ENCODE measurements at regions not wholly inside any gene's neighbourhood (a gene's known extent, or its start where the extent isn't known, plus 50 kb on each side); places are given as distances from the start of the nearest gene placed in this dataset.

DNA sequence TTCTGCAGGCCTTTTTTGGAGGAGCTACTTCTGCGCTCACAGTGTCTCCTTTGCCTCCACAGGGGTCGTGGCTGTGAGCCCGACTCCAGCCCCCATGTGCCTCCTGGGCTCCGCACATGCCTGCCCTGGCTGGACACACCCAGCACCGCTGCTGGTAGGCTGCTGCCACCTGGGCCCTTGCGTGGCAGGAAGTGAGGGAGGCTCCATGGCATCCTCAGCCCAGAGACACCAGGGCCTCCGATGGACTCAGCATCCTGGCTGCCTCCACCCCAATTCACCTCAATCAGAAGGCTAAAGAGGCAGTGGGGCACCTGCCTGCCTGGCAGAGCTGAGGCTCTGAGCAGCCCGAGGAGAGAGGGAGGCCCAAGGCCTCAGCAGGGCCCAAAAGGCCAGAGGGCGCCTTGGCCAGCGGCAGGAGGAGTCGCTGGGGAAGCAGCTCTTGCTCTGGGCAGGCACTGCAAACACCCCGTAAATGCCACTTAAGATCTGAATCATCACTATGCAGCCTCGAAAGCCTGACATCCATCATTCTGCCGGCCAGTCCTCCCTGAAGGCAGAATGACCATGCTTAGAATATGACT lies 68.3 kb upstream of the OTOS start:
- WGBS (ENCODE audit: insufficient coverage, insufficient read length) = no CpG with 5 or more reads among the region's 14 CpGs
- no peak for DNase-seq (ENCODE audit: low read depth, low spot score)
- H3K27me3 ChIP-seq (ENCODE audit: control insufficient read depth, insufficient read depth, low read length) = no peaks in the 10 kb centered on the region
- H3K9me3 ChIP-seq (ENCODE audit: control insufficient read depth, insufficient read depth, low read length) = no peaks in the 10 kb centered on the region
- no peaks in the 10 kb centered on the region; the same call in 1 of the 2 replicates for H3K36me3 ChIP-seq (ENCODE audit: control insufficient read depth, insufficient read depth, low read length)
- no peak overlapping the region for H3K27ac ChIP-seq (ENCODE audit: low read length)
- H3K4me1 ChIP-seq (ENCODE audit: control insufficient read depth, insufficient read depth, low read length) = peaks cover 6% of the 10 kb centered on the region; the same call in 1 of the 2 replicates
- H3K4me3 ChIP-seq (ENCODE audit: low read length) = no peak overlapping the region

- DNase-seq (ENCODE audit: low read depth, low spot score) = no peak
- no peaks in the 10 kb centered on the region; the same call in 1 of the 2 replicates for H3K36me3 ChIP-seq (ENCODE audit: control insufficient read depth, insufficient read depth, low read length)
- no peaks in the 10 kb centered on the region for H3K27me3 ChIP-seq (ENCODE audit: control insufficient read depth, insufficient read depth, low read length)
- H3K27ac ChIP-seq (ENCODE audit: low read length) = no peak overlapping the region
- H3K4me1 ChIP-seq (ENCODE audit: control insufficient read depth, insufficient read depth, low read length) = peaks cover 6% of the 10 kb centered on the region; the same call in 1 of the 2 replicates
- H3K4me3 ChIP-seq (ENCODE audit: low read length) = no peak overlapping the region
- no CpG with 5 or more reads among the region's 9 CpGs for WGBS (ENCODE audit: insufficient coverage, insufficient read length)
- H3K9me3 ChIP-seq (ENCODE audit: control insufficient read depth, insufficient read depth, low read length) = no peaks in the 10 kb centered on the region
These were observed 69.0 kb upstream of the OTOS start for GRCh38 chr2:240209493-240209892.

DNA sequence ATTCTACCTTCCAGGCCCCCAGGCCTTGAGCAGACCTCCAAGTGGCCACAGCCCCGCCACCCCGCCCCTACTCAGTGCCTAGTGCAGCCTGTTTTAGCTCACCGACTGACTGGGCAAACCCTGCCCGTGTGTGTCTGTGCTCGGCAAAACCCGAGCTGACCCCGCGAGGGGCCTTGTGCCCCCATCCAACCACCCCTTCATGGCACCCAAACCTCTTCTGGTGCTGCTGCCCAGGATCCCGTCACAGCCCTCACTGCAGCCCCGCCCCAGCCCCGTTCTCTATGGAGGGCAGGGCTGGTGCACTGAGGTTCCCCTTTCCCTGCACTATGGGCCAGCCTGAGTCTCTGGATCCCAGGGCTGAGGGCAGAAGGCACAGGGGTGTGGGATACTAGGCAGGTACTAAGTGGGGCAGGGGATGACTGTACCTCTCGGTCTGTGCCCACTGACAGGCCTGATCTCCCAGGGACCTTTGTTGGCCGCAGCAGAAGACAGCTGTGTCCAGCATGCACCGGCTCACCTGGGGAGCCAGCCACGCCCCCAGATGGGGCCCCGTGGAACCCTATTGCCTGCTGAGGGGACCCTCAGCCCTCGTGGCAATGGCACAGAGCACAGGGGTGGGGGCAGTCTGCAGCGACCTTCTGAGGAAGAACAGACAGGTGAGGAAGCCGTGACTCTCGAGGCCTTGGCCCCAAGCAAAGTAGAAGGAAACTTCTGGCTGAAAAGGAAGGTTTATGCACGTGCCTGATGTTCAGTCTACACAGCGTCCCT lies 69.9 kb upstream of the OTOS start:
- H3K4me3 ChIP-seq (ENCODE audit: low read length) = no peak overlapping the region
- no peak overlapping the region for H3K27ac ChIP-seq (ENCODE audit: low read length)
- no peak for DNase-seq (ENCODE audit: low read depth, low spot score)
- H3K9me3 ChIP-seq (ENCODE audit: control insufficient read depth, insufficient read depth, low read length) = no peaks in the 10 kb centered on the region
- H3K27me3 ChIP-seq (ENCODE audit: control insufficient read depth, insufficient read depth, low read length) = no peaks in the 10 kb centered on the region
- no CpG with 5 or more reads among the region's 22 CpGs for WGBS (ENCODE audit: insufficient coverage, insufficient read length)
- H3K36me3 ChIP-seq (ENCODE audit: control insufficient read depth, insufficient read depth, low read length) = no peaks in the 10 kb centered on the region; the same call in 1 of the 2 replicates
- peaks cover 1% of the 10 kb centered on the region; the same call in 1 of the 2 replicates for H3K4me1 ChIP-seq (ENCODE audit: control insufficient read depth, insufficient read depth, low read length)

- WGBS (ENCODE audit: insufficient coverage, insufficient read length) = no CpG with 5 or more reads among the region's 8 CpGs
- Histone ChIP-seq H3K27me3 (ENCODE audit: control insufficient read depth, insufficient read depth, low read length) (no peaks in the 10 kb centered on the region), H3K9me3 (ENCODE audit: control insufficient read depth, insufficient read depth, low read length) (no peaks in the 10 kb centered on the region), H3K4me1 (ENCODE audit: control insufficient read depth, insufficient read depth, low read length) (no peaks in the 10 kb centered on the region), H3K36me3 (ENCODE audit: control insufficient read depth, insufficient read depth, low read length) (no peaks in the 10 kb centered on the region; the same call in 1 of the 2 replicates), H3K4me3 (ENCODE audit: low read length) (no peak overlapping the region), H3K27ac (ENCODE audit: low read length) (no peak overlapping the region)
- no peak for DNase-seq (ENCODE audit: low read depth, low spot score)
These were observed 70.6 kb upstream of the OTOS start for GRCh38 chr2:240211096-240211495.

- Histone ChIP-seq H3K9me3 (ENCODE audit: control insufficient read depth, insufficient read depth, low read length) (no peaks in the 10 kb centered on the region), H3K27ac (ENCODE audit: low read length) (no peak overlapping the region), H3K36me3 (ENCODE audit: control insufficient read depth, insufficient read depth, low read length) (no peaks in the 10 kb centered on the region; the same call in 1 of the 2 replicates), H3K27me3 (ENCODE audit: control insufficient read depth, insufficient read depth, low read length) (no peaks in the 10 kb centered on the region), H3K4me3 (ENCODE audit: low read length) (no peak overlapping the region), H3K4me1 (ENCODE audit: control insufficient read depth, insufficient read depth, low read length) (0 out of 2 replicates have a peak, but pooled peaks cover 2% of the 10 kb centered on the region)
- no CpG with 5 or more reads among the region's 17 CpGs for WGBS (ENCODE audit: insufficient coverage, insufficient read length)
- DNase-seq (ENCODE audit: low read depth, low spot score) = no peak
These were observed 71.4 kb upstream of the OTOS start for GRCh38 chr2:240211598-240212424.

DNA sequence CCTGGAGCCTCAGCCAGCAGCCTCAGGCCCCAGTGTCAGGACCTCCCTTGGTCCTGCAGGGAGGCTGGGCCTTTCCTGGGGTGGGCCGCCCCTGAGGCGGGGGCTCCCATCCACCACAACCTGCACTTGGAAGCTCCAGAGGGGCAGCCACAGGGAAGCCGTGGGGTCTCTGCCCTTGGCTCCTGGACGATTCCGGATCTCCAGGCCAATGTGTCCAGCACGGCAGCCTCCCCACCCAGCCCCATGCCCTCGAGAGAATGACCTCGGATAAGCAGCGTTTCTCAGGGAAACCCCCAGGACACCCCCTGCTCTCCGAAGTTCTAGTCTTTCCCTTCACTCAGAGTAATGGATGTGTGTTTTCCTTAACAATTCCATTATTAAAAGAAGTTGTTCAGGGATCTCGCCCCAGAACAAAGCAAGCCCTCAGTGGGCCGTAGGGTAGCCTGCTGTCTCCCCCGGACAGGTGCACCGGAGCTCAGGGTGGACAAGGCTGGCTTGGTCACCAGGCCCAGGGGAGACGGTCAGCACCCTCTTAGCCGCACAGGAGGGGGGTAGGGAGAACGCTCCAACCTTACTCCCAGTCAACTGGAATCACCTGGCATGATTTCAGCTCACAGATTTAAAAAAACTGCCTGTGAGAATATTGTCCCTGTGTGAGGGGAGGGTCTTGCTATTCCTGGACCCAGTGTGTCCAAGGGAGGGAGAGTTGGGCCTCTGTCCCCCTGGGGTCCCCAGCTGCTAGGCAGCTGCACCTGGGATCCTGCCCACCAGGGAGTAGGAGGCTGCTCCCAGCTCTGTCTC lies 72.2 kb upstream of the OTOS start:
- no CpG with 5 or more reads among the region's 17 CpGs for WGBS (ENCODE audit: insufficient coverage, insufficient read length)
- no peak overlapping the region for H3K27ac ChIP-seq (ENCODE audit: low read length)
- 0 out of 2 replicates have a peak, but pooled peaks cover 2% of the 10 kb centered on the region for H3K4me1 ChIP-seq (ENCODE audit: control insufficient read depth, insufficient read depth, low read length)
- DNase-seq (ENCODE audit: low read depth, low spot score) = no peak
- H3K9me3 ChIP-seq (ENCODE audit: control insufficient read depth, insufficient read depth, low read length) = no peaks in the 10 kb centered on the region
- H3K27me3 ChIP-seq (ENCODE audit: control insufficient read depth, insufficient read depth, low read length) = no peaks in the 10 kb centered on the region
- no peak overlapping the region for H3K4me3 ChIP-seq (ENCODE audit: low read length)
- H3K36me3 ChIP-seq (ENCODE audit: control insufficient read depth, insufficient read depth, low read length) = no peaks in the 10 kb centered on the region; the same call in 1 of the 2 replicates

GRCh38 chr2:240213226-240213475 lies 72.7 kb upstream of the OTOS start:
- WGBS (ENCODE audit: insufficient coverage, insufficient read length) = no CpG with 5 or more reads among the region's 6 CpGs
- H3K4me1 ChIP-seq (ENCODE audit: control insufficient read depth, insufficient read depth, low read length) = 0 out of 2 replicates have a peak, but pooled peaks cover 2% of the 10 kb centered on the region
- H3K4me3 ChIP-seq (ENCODE audit: low read length) = no peak overlapping the region
- H3K27ac ChIP-seq (ENCODE audit: low read length) = no peak overlapping the region
- no peaks in the 10 kb centered on the region; the same call in 1 of the 2 replicates for H3K36me3 ChIP-seq (ENCODE audit: control insufficient read depth, insufficient read depth, low read length)
- no peak for DNase-seq (ENCODE audit: low read depth, low spot score)
- H3K27me3 ChIP-seq (ENCODE audit: control insufficient read depth, insufficient read depth, low read length) = no peaks in the 10 kb centered on the region
- no peaks in the 10 kb centered on the region for H3K9me3 ChIP-seq (ENCODE audit: control insufficient read depth, insufficient read depth, low read length)

DNA sequence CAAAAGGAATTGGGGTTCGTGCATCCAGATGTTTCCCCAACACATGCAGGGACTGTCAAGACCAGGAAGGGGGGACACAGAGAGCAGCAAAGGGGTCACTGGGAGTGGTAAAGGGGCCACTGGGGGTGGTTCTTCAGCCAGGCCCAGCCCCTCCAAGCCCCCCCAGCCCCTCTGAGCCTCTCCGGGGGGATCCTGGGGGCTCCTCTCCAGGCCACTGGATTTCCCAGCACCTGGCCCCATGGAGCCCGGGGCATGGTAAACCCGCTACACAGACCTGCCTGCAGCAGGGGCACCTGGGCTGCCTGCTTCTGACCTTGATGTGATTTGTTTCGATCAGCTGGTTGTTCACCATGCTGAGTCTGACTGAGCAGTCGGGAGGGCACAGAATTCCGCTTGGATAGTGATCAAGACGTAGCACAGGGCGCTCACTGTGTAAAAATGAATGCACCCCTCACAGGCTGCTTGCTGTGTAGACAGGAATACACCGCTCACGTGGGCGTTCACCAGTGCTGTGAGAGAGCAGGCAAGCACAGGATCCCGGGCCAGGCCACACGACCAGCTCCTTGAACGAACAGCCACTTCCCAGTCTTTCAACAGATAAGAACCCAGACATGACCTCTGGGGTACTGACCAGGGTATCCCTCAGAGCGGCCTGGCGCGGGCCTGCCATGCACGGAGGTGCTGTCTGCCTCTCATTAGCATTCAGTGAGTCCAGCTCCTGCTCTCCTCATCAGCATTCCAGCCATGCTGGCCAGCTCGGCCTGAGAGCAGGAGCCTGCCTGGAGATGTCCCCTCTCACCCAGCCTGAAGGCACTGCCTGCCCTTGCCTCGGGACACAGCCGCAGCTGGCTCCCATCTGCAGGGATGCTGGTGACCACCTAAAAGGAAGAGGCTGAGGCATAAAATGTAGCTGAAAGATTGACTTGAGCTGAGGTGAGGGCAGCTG lies 73.3 kb upstream of the OTOS start:
- Histone ChIP-seq H3K27me3 (ENCODE audit: control insufficient read depth, insufficient read depth, low read length) (no peaks in the 10 kb centered on the region), H3K4me3 (ENCODE audit: low read length) (no peak overlapping the region), H3K4me1 (ENCODE audit: control insufficient read depth, insufficient read depth, low read length) (0 out of 2 replicates have a peak, but pooled peaks cover 2% of the 10 kb centered on the region), H3K9me3 (ENCODE audit: control insufficient read depth, insufficient read depth, low read length) (no peaks in the 10 kb centered on the region), H3K27ac (ENCODE audit: low read length) (no peak overlapping the region), H3K36me3 (ENCODE audit: control insufficient read depth, insufficient read depth, low read length) (no peaks in the 10 kb centered on the region; the same call in 1 of the 2 replicates)
- no peak for DNase-seq (ENCODE audit: low read depth, low spot score)
- WGBS (ENCODE audit: insufficient coverage, insufficient read length) = no CpG with 5 or more reads among the region's 22 CpGs

Data from iPS DF 6.9 (cell line).